Superior temporal gyrus (tissue), 1 donor: ENCODE measurements at regions not wholly inside any gene's neighbourhood (a gene's known extent, or its start where the extent isn't known, plus 50 kb on each side); places are given as distances from the start of the nearest gene placed in this dataset.

Experiments
- DNase-seq: peaks from one replicate; pipeline ENCODE4 v3.0.0-alpha.2; 2016; ENCODE audit errors: extremely low spot score

GRCh38 chr6:115720900-115721299 lies 339.8 kb downstream of the FRK start:
- no peak for DNase-seq

DNA sequence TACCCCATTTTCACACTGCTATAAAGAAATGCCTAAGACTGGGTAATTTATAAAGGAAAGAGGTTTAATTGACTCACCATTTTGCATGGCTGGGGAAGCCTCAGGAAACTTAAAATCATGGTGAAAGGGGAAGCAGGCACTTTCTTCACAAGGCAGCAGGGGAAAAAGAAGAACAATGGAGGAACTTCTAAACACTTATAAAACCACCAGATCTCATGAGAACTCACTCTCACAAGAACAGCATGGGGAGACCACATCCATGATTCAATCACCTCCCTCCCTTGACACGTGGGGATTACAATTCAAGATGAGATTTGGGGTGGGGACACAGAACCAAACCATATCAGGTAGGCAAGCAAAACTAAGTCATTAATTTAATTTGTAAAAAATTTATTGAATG lies 343.2 kb downstream of the FRK start:
- DNase-seq = no peak

- DNase-seq = no peak
Observed at GRCh38 chr6:115717062-115717461, 343.6 kb downstream of the FRK start.

- peak; percentile 49 for DNase-seq
Observed at GRCh38 chr6:115712291-115712961, 348.3 kb downstream of the FRK start.

DNA sequence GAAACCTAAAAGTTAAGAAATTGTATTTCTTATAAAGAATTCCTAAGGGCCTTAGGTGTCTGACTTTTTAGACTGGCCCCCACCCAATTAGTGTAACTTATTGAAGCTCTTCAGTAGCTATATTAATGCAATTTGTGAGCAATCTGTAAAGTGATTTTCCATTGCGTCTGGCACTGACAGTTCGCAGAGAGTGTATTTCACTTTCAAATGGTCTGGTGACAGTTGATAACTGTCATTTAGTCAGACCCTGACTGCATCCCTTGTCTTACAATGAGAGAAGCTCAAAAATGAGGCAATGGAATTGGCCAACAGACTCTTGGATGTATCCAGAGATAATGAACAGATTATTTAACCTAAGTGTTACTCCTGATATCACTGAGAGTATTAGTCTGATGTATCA lies 351.8 kb downstream of the FRK start:
- DNase-seq = no peak

- no peak for DNase-seq
Observed at GRCh38 chr6:115706981-115707380, 353.7 kb downstream of the FRK start.

DNA sequence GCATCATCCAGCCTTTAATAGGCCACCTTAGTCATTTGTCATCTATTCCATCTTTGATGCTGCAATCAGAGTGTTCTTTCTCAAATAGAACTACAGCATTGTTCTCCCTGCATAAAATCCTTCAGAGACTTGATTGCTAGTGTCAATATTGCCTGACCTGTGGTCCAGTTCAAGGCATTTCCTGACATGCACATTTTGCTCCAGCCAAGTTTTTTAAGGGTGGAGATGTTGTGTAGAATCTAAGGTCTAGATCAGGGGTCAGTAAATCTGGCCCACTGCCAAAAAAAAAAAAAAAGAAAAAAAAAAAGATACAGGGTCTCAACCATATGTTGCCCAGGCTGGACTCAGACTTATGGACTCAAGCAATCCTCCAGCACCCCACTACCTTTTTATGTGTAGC lies 354.4 kb downstream of the FRK start:
- DNase-seq = no peak

DNA sequence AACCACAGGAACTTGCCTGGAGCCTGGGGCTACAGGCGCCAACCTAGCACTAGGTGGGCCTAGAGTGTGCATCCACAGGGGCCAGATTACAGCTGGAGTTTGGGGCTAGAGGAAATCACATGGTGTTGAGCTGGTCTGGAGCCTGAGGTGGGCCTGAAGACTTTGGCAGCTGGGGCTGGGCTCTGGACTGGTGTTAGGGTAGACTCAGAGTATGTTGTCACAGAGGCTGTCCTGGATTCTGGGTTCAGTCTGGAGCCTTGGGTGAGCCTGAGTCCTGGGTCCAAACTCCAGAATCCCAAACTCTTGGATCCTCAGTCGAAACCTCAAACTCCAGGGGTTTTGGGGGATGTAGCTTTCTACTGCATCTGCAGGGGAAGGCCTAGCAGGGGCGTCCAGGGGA lies 356.7 kb downstream of the FRK start:
- no peak for DNase-seq

DNA sequence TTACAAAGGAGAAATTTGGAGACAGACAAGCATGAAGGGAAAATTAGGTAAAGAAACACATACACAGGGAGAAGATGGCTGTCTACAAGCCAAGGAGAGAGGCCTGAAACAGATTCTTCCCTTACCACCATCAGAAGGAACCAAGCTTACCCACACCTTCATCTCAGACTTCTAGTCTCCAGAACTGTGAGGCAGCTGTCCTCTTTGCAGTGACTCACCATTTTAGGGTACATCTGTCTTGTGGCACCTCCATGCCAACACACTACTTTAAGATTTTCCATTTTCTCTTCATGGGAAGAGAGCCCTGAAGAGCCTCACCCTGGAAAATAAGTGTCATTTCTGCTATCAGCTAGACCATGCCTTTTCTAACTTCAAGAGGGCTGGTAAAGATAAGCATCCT lies 369.3 kb downstream of the FRK start:
- DNase-seq = no peak

GRCh38 chr6:115690854-115691253 lies 369.8 kb downstream of the FRK start:
- DNase-seq = no peak

- DNase-seq = no peak
Observed at GRCh38 chr6:115681978-115682775, 378.5 kb downstream of the FRK start.

- no peak for DNase-seq
Observed at GRCh38 chr6:115680621-115681020, 380.1 kb downstream of the FRK start.

- no peak for DNase-seq
Observed at GRCh38 chr6:115677198-115677597, 383.5 kb downstream of the FRK start.

GRCh38 chr6:115675443-115675842 lies 385.2 kb downstream of the FRK start:
- DNase-seq = no peak

DNA sequence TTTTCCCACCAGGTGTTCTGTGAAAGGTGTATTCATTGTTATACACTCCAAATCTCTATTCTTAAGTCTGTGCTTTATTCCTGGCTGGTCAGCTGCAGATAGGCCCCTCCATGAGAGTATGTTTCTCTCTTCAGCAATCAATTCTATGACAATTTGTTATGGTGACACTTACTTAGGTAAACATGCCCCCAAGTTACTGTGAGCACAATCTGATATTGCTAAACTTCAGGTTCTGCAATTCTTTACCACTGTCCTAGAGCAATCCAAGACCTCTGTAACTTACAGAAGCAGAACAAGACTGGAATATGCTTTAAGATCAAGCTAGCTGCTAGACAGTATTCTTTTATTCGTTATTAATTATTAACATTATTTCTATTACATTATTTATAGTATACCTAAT lies 391.9 kb downstream of the FRK start:
- no peak for DNase-seq

DNA sequence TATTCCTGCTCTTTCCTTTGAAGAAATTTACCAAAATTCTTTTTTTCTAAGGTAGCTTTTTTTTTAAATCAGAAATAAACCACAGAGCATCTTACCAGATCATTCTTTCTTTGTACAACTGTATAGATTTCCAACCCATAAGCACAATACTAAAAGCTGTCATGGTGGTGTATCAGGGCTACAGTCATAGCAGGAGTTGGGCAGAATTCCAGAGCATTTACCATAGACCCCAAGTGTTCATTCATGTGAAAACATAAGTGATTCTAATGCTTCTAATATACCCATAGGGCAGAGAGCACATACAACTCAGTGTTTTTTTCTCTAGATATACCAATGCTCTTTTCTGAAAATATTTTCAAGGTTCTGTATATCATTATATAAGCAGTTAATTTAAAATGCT lies 392.5 kb downstream of the FRK start:
- no peak for DNase-seq

DNA sequence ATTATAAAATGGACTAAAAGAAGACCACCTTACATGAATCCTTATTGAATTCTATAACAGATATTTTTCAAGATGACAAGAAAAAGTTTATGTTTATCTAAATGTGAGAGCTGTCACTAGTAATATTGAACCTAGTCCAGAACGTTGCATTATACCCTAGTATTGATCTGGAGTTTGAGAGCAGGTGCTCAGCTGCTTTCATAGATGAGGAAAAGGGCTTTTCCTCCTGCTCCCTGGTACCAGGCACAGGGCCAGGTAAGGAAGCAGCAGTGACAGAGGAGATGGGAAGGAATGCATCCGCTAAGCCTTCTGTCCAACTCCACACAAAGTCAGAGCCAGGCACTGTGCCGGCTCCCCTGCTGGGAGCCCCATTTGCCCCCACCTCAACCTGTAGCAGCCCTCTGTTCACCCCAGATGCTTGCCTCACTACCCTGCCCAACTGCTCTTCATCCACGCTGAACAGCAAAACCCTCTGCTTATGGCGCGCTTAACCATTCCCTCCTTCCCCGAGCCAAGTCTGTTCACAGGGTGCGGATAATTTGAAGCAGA lies 393.1 kb downstream of the FRK start:
- no peak for DNase-seq

DNA sequence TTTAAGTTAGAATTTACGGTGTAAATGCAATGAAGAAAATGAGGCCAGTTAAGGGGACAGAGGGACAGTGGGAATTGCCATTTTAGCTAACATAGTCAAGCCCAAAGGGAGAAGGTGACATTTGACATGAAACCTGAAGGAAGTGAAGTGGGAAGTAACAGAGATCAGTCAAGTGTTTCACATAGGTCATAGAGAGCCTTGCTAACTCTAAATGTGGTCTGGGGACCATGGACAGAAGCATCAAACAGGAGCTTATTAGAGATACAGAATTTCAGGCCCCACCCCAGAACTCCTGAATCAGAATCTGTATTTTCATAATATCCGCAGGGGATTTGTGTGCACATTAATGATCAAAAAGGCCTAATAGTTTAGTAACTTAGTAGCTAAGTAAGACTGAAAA lies 393.7 kb downstream of the FRK start:
- DNase-seq = no peak

- DNase-seq = no peak
Observed at GRCh38 chr6:115665310-115665709, 395.4 kb downstream of the FRK start.

DNA sequence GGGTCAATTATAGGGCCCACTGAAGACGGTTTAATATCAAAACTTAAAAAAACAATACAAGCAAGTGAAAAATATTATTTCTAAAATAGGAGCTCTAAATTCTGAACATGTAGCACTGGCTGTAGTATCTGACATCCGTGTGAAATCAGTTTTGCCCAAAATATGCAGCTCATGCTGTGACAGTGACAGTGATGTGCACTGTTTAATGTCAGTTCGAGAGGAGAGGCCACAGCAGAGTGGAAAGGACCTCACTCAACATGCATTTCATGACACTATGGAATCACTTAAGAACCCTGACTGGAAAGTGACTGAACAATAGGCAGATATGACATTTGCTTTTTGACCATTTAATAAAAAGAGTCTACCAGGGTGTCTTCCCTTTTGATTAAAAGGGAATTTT lies 397.0 kb downstream of the FRK start:
- DNase-seq = no peak

DNA sequence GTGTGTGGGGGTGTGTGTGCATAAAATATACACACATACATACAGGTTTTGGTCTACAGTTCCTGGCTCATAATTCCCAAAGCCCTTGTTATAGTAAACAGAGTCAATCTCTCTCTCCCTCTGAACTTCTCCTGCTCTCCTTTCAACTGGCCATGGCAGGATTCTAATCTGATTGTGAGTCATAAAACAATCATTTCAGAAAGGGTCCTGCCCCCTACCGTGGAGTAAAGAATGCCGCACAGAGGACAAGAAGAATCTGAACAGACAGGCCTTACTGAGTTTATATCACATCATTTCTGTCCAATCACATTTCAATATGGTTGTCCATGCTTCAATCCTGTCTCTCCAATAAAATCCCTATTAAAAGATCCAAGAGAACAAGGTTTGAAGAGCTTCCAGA lies 416.9 kb downstream of the FRK start:
- no peak for DNase-seq

- DNase-seq = no peak
Observed at GRCh38 chr6:115634887-115635286, 425.8 kb downstream of the FRK start.

DNA sequence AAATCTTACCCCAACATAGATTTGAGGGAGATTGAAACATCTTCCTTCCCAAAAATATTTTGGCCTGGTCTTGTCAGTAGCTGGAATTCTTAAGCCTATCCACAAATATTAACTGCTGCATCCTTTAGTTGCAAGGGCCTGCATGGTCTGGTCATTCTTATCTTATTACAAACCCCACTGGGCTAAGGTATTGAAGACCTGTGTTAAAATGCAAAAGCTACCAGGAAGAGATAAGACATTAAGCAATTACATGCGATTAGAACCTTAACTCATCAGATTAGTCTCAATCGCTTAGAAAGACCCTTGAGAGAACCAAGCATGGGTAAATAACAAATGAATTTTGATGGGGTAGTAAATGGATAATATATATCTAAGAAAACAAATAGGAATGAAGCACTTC lies 426.6 kb downstream of the FRK start:
- no peak for DNase-seq
